NCI-H82 (cell line): ENCODE measurements at regions not wholly inside any gene's neighbourhood (a gene's known extent, or its start where the extent isn't known, plus 50 kb on each side); places are given as distances from the start of the nearest gene placed in this dataset.
A peak's percentile ranks its signal among the peaks of the same experiment; 100 is the strongest.

Source experiments
- DNase-seq: peaks from one replicate; lab custom pipeline; 2025; lab: John Stamatoyannopoulos, UW

GRCh38 chr16:5653041-5653440 is 555.4 kb upstream of the EEF2KMT start:
- DNase-seq: no peak

GRCh38 chr16:5649762-5650743 is 552.5 kb upstream of the EEF2KMT start:
- peak; percentile 44 for DNase-seq

DNA sequence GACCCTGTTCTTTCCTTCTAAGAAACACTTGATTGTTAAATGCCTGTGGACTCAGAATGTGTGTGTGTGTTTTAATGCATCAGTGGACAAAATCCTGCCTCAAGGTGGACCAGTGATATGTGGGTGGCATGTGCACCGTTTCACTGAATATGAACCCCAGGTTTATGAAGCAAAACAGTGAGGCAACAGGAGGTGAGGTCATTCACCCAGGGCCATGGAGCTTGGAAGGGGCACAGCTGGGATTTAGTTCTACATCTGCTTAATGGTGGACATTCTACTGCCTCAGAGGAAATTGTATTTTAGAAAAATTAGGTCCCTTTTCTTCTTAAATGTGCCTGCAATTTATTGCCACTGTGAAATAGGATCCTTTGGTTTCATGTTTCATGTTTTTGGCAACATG is 549.5 kb upstream of the EEF2KMT start:
- DNase-seq: no peak

DNA sequence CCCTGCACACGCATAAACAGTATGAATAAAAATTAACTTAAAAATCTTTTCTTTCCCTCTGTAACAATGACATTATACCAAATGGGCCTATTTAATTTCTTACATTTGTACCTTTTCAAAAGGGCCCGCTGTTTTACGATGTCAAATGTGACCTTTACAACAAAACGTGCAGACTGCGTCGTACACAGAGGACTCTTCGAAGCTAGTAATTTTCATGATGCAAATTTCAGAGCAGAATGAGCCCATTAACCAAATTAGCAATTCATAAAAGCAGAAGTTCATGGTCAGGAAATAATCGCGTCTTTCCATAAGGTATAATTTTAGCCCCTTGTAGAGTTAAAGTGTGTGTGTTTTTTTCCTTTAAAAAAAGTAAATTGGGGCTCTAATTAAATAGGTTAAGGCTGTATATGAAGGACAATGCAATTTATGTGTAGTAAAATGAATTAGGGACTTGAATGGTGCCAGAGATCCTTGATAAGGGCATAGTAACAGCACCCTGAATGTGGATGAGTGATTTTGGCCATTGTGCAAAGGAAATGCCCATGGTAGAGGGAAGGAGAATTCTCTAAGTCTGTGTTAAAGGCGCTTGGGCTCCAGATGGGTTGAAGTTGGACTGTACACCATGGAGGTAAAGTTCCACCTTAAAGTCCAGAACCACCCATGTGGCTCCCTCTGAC is 546.4 kb upstream of the EEF2KMT start:
- no peak for DNase-seq

DNA sequence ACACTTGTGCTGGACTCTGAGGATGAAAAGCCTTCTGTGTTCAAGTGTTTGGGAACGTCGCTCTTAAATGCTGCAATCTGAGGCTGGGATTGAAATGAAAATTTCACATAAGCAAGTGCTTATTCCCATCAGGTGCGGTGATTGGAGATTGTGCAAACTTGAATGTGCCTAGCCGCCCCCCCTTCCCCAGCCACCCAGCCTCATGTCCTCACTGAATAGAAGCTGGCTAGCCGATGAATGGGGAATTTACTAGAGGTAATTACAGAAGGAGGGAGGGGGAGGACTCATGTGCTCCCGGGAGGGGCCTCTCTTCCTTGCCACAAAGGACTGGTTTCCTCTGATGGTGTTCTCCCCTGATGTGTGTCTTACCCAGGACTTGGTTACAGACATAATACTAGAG is 544.8 kb upstream of the EEF2KMT start:
- DNase-seq: no peak

DNA sequence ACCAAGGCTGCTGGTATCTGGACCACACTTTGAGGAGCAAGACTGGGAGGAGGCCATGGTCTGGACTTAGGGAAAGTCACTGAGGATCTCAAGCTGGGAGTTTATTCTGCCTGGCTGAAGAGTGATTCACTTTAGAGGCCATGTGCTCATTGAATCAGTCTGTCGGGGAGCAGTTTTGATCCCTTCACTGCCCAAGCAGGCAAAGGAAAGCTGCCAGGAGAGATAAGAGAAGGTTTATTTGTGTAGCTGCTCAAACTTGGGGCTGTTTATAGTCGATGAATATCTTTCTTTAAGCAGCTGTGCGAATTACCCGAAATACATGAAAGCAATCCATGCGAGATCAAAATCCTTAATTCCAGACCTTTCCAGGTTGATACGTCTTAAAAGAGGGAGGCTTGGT is 544.4 kb upstream of the EEF2KMT start:
- DNase-seq: no peak

DNA sequence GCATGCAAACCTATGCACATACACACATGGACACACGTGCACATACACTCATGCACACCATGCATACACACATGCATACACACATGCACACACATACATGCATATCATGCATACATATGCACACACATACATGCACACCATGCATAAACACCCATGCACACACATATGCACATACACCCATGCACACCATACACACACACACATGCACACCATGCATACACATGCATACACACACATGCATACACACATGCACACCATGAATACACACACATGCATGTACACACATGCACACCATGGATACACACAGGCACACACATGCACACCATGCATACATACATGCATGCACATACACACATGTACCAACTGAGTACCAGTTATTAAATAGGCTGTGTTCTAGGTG is 543.3 kb upstream of the EEF2KMT start:
- DNase-seq: no peak

- no peak for DNase-seq
These were observed 541.9 kb upstream of the EEF2KMT start for GRCh38 chr16:5639531-5639930.

GRCh38 chr16:5635331-5635730 is 537.7 kb upstream of the EEF2KMT start:
- peak; percentile 78 for DNase-seq

DNA sequence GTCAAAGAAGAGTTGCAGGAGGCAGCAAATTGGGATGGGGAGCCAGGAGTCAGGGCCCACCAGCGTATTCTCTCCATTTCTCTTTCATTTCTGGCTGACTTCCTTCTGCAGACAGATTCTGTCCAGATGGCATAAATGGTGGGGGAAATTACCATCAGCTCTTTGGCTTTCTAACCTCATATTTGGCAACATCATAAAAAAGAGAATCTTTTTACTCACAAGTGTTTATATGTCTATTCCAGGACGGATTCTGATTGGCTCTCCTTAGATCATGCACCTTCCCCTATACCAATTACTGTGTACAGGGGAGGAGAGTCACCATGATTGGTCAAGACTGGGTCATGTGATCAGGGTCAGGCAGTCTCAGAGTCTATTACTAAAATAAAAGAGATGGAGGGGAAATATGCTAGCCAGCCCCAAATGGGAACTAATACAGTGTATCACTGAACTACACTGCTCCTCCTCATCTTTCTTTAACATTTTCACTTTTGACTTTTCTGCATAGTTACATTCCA is 537.1 kb upstream of the EEF2KMT start:
- DNase-seq: peak; percentile 51

DNA sequence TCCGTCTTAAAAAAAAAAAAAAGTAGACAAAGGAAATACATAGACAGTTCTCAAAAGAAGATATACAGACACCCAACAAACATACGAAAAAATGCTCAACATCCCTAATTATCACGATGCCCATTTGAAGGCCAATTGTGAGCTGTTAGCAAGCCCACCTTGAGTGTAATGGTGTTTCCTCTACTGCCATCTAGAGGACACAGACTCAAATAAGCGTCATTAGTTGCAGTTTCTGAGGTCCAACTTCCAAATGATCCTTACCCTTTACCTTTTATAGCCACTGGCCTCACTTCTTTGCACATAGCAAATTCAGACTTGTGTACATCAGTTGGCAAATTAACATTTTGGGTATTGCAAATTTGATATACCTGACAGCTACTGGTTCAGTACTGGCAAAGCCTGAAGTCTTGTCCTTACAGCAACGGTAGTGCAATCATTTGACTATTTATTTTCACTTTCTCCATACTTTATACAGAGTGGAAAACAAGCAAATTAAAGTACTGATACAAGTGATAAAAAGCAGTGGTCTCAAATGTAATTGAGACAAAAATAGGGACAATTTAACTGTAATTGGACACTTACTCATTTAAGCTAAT is 536.3 kb upstream of the EEF2KMT start:
- peak; percentile 86 for DNase-seq

DNA sequence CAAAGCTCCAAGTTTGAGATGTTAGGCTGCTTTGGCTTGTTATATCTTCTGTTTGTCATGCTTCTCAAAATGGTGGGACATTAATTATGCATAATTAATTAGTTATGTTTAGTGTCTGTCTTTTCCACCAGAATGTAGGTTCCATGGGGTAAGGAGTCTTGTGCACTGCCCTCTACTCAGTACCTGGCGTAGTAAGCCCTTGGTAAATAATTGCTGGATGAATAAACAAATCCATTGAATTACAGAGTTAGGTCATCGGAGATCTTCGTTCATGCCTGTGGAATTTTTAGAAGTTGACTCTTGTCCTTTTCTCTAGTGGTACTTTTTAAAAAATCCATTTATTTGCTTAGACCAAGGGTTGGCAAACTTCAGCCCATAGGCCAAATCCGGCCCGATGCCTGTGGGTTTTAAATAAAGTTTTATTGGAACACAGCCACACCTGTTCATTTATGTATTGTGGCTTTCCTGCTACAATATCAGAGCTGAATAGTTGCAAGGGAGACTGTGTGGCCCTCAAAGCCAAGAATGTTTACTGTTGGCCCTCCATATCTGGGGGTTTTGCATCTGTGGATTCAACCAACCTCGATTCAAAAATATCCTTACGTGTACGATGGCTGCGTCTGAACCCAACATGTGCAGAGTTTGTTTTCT is 524.8 kb upstream of the EEF2KMT start:
- no peak for DNase-seq

DNA sequence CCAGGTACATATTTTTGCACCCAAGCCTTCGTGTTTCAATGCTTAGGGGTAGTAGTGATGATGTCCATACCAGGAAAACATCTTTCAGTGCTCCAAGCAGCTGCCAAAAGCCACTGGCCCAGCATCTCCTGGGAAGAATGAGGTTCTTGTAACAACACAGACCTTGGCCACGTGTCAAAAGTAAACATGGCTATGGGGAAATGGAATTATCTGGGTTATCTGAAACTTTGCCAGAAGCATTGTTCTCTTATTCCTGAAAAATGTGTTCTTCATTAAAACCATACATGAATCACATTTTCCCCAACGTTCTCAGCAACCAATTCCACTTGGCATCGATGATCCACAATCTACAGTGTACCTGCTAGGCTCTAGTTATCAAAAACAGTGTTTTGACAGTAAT is 524.2 kb upstream of the EEF2KMT start:
- no peak for DNase-seq

GRCh38 chr16:5619304-5619703 is 521.7 kb upstream of the EEF2KMT start:
- peak; percentile 94 for DNase-seq

DNA sequence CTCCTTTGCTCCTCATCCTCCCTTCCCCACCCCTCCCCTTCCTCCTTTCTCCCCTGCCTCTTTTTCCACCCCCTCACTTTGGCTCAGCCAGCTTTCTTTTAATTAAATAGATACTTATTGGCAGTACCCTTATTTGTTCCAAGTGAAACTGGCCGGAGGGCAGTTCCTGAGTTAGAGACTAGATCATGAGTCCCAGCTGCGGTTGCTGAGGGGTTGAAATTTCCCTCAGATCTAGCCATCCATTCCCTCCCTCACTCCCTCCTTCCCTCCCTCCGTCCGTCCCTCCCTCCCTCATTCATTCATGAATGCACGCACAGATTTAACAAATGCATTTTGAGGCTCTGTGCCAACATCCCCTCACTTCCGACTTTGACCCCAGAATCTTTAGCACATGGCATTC is 519.2 kb upstream of the EEF2KMT start:
- DNase-seq: no peak

DNA sequence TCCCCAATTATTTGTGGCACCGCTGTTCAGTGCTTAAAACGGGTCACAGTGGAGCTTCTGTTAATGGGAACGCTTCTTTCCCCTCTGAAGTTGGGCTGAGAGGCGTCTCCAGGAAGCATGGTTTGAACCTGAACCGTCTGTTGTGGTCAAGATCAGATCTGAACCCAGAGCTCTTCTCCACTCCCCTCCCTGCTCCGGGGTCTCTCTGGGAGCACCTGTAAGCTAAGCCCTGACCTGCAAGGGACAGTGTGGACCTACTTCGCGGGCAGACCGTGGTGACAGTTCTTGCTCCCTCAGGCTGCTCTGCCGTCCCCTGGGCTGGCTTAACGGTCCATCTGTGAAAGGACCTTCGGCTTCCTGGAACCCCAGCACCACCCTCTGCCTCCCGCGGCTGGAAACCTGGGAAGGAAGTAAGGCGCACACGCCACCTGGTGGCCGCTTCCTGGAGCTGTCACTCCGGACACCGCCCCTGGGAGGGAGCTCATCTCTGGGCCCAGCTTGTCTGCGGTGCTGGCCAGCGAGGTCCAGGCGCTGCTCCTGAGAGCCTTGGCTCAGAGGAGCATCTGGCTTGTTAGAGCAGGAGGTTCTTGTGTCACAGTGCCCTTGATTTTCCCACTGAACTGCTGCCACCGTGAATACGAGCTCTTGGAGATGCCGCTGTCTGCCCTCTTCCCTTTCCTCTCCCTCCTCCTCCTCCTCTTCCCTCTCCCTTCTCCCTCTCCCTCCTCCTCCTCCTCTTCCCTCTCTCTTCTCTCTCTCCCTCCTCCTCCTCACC is 518.5 kb upstream of the EEF2KMT start:
- DNase-seq: peak; percentile 95

- peak; percentile 23 for DNase-seq
These were observed 509.6 kb upstream of the EEF2KMT start for GRCh38 chr16:5607169-5607568.

- no peak for DNase-seq
These were observed 507.8 kb upstream of the EEF2KMT start for GRCh38 chr16:5605404-5605803.

DNA sequence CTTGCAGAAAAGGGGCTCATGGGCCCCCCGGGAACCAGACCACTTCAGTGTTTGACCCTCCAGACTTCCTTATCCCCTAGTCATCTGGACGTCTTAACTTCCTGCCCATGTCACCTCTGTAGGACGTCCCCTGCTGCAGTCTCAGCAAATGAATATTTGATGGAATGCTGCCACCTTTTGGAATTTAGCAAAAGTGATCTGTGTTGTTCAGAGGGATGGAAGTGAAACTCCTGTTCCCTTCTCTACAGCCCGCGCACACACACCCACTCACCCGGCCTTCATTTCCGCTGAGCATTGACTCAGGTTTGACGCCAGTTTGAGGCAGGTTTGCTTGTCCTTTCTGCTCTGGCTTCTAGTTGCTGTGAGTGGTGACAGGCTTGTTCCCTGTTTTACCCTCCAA is 507.2 kb upstream of the EEF2KMT start:
- DNase-seq: peak; percentile 73

DNA sequence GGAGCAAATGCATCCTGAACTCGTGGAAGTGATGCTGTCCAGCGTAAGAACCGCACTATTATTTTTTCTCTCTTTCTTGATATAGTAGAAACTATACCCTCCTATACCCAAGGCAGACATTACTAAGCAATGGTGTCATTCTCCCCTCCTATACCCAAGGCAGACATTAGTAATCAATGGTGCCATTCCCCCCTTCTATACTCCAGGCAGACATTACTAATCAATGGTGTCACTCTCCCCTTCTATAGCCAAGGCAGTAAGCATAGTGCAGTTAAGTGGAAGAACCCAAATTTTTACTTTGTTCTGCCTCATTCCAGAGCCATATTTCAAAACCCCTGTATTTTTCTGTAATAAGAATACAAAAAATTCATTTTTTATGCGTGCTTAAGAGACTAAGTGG is 506.2 kb upstream of the EEF2KMT start:
- no peak for DNase-seq

GRCh38 chr16:5601957-5602356 is 504.4 kb upstream of the EEF2KMT start:
- DNase-seq: no peak
